ENCODE measurements at regions not wholly inside any gene's neighbourhood (a gene's known extent, or its start where the extent isn't known, plus 50 kb on each side); places are given as distances from the start of the nearest gene placed in this dataset.

DNA sequence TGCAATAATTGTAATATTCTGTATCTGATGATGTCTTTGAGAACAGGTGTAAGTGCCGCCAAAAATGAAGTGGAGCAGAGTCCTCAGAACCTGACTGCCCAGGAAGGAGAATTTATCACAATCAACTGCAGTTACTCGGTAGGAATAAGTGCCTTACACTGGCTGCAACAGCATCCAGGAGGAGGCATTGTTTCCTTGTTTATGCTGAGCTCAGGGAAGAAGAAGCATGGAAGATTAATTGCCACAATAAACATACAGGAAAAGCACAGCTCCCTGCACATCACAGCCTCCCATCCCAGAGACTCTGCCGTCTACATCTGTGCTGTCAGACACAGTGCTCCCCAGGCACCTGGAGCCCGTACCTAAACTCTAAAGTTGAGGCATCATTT, 268.7 kb downstream of the DAD1 start:
- FAIRE-seq, result no peak
- DNase-seq (ENCODE audit: low read depth), result no peak
- TF ChIP-seq, protein P1, sequence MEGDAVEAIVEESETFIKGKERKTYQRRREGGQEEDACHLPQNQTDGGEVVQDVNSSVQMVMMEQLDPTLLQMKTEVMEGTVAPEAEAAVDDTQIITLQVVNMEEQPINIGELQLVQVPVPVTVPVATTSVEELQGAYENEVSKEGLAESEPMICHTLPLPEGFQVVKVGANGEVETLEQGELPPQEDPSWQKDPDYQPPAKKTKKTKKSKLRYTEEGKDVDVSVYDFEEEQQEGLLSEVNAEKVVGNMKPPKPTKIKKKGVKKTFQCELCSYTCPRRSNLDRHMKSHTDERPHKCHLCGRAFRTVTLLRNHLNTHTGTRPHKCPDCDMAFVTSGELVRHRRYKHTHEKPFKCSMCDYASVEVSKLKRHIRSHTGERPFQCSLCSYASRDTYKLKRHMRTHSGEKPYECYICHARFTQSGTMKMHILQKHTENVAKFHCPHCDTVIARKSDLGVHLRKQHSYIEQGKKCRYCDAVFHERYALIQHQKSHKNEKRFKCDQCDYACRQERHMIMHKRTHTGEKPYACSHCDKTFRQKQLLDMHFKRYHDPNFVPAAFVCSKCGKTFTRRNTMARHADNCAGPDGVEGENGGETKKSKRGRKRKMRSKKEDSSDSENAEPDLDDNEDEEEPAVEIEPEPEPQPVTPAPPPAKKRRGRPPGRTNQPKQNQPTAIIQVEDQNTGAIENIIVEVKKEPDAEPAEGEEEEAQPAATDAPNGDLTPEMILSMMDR (IDR thresholded peaks at IDR 0.05; ENCODE audit: insufficient read depth, low read length, severe bottlenecking), result peak; percentile 5
- H3K27me3 ChIP-seq (ENCODE audit: control insufficient read depth, insufficient read depth, low read length), result no peaks in the 10 kb centered on the region
- no peaks in the 10 kb centered on the region for H3K36me3 ChIP-seq (ENCODE audit: control insufficient read depth, insufficient read depth, low read length)
- H3K4me3 ChIP-seq (ENCODE audit: low read depth, low read length), result no peak overlapping the region

DNA sequence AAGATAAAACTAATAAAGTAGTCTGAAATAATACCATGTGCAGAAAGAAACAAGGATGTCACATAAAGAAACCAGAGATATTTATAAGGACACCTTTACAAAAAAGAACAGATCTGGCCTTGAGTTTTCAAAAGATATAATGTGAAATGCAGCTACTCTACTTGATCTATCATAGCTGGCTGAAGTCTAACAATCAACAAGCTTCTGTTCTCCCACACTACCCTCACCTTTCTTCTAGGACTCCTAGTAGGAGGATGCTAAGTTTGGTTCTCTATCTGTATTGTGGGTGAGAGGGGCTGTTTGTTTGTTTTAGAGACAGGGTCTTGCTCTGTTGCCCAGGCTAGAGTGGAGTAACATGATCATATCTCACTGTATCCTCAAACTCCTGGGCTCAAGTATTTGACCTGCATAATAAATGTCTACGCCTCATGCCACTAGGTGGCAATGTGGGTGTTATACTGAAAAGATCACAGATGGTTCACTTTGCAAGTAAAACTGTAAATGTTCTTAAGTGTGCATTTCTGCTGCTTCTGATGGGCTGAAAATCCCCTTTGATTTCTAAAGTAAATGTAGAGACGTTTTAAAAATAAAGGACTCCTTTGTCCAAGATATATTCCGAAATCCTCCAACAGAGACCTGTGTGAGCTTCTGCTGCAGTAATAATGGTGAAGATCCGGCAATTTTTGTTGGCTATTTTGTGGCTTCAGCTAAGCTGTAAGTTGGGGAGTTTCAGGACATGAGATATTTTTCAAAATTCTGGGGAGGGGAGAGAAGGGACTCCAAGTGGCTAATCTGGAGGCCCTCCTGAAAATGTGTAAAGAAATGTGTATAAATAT, 269.3 kb downstream of the DAD1 start:
- DNase-seq (ENCODE audit: low read depth) (peak; percentile 65), FAIRE-seq (no peak)
- Histone ChIP-seq H3K4me3 (ENCODE audit: low read depth, low read length) (no peak overlapping the region), H3K36me3 (ENCODE audit: control insufficient read depth, insufficient read depth, low read length) (no peaks in the 10 kb centered on the region), H3K27me3 (ENCODE audit: control insufficient read depth, insufficient read depth, low read length) (no peaks in the 10 kb centered on the region)
- TF ChIP-seq, protein P1 (IDR thresholded peaks at IDR 0.05; ENCODE audit: insufficient read depth, low read length, severe bottlenecking), result peak; percentile 59

DNA sequence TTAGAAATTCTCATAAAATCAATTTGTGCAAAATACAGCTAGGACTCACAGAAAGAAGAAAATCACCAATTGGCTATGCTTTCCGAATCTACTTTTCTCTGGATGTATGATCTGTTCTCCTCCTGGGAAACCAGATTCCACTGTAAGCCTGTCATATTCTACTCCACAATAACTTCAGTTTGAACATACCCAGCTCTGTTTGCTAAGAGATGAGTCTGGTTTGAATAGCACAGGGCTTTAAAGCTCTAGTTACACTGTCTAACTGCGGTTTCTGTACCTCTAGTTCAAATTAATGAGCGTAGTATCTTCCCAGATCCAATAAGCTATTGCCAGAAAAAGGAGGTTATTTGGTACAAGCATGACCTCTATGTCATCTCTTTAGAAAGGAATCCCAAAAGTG, 270.1 kb downstream of the DAD1 start:
- Histone ChIP-seq H3K4me3 (ENCODE audit: low read depth, low read length) (no peak overlapping the region), H3K36me3 (ENCODE audit: control insufficient read depth, insufficient read depth, low read length) (no peaks in the 10 kb centered on the region), H3K27me3 (ENCODE audit: control insufficient read depth, insufficient read depth, low read length) (no peaks in the 10 kb centered on the region)
- no peak for FAIRE-seq
- TF ChIP-seq, protein P1 (IDR thresholded peaks at IDR 0.05; ENCODE audit: insufficient read depth, low read length, severe bottlenecking), result no peak
- DNase-seq (ENCODE audit: low read depth), result no peak

DNA sequence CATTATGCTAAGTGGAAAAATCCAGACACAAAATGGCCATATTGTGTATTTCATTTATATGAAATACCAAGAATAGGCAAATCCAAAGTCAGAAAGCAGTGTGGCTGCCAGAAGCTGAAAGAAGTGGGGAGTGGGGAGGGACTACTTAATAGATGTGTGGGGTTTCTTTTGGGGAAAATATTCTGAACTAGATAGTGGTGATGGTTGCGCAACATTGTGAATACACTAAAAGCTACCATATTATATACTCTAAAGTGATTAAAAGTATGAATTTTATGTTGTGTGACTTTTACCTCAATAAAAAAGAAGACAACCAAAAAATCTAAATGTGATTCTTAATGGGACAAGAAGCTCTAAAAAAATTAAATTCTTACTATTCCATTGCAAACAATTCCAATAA, 272.6 kb downstream of the DAD1 start:
- DNase-seq (ENCODE audit: low read depth), result no peak
- TF ChIP-seq, protein P1 (IDR thresholded peaks at IDR 0.05; ENCODE audit: insufficient read depth, low read length, severe bottlenecking), result no peak
- Histone ChIP-seq H3K27me3 (ENCODE audit: control insufficient read depth, insufficient read depth, low read length) (no peaks in the 10 kb centered on the region), H3K4me3 (ENCODE audit: low read depth, low read length) (no peak overlapping the region), H3K36me3 (ENCODE audit: control insufficient read depth, insufficient read depth, low read length) (no peaks in the 10 kb centered on the region)
- FAIRE-seq, result no peak

DNA sequence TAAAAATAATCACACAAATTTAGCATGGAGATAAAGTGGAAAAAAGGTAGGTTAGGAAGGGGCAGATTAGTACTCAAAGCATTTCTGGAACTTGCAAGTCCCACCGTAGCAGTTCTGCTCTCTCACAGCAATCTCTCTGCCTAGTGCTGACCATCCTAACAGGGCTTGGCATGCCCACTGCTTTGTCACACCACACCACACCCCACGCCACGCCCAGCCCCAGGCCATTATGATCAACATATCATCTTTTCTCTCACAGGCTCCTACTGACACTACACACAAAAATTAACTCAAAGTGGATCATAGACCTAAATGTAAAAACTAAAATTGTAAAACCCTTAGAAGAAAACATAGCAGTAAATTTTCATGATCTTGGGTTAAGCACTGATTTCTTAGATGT, 273.7 kb downstream of the DAD1 start:
- TF ChIP-seq, protein P1 (IDR thresholded peaks at IDR 0.05; ENCODE audit: insufficient read depth, low read length, severe bottlenecking), result no peak
- Histone ChIP-seq H3K36me3 (ENCODE audit: control insufficient read depth, insufficient read depth, low read length) (no peaks in the 10 kb centered on the region), H3K4me3 (ENCODE audit: low read depth, low read length) (no peak overlapping the region), H3K27me3 (ENCODE audit: control insufficient read depth, insufficient read depth, low read length) (no peaks in the 10 kb centered on the region)
- FAIRE-seq (no peak), DNase-seq (ENCODE audit: low read depth) (peak; percentile 56)
